ENCODE measurements at regions not wholly inside any gene's neighbourhood (a gene's known extent, or its start where the extent isn't known, plus 50 kb on each side); places are given as distances from the start of the nearest gene placed in this dataset.

GRCh38 chr4:111961809-111962208 is 183.4 kb upstream of the FAM241A start:
- no peak overlapping the region for H3K4me2 ChIP-seq
- peaks cover 28% of the 10 kb centered on the region for H3K4me1 ChIP-seq
- DNase-seq (ENCODE audit: low read depth in 1 of 2, low spot score in 1 of 2) = no peak
- no peak for FAIRE-seq
- H3K4me3 ChIP-seq = no peak overlapping the region
- ChIA-PET POLR2A (no interaction called here), CTCF (interaction anchor here (0.6 kb wide), 1 partner anchor 40 kb away, joined by 6 read pairs; no protein-coding TSS in a partner anchor)
- no peaks in the 10 kb centered on the region for H3K9me3 ChIP-seq
- 78% methylated on average over 1 of the region's 1 CpG for WGBS (ENCODE audit: missing lambda C conversion rate)
- no peak for ATAC-seq
- TF ChIP-seq NPAS2 (CRISPR knock-in tag; IDR thresholded peaks at IDR 0.05; ENCODE audit: borderline replicate concordance) = no peak
- TF ChIP-seq PBX3 (IDR thresholded peaks at IDR 0.05) = no peak
- TF ChIP-seq NFE2L2 (conservative IDR thresholded peaks at IDR 0.05; ENCODE audit: low read length) = no peak
- TF ChIP-seq PHF8 (IDR thresholded peaks at IDR 0.05; ENCODE audit: borderline replicate concordance, low read depth) = no peak
- no peak for TF ChIP-seq RCOR1 (IDR thresholded peaks at IDR 0.05; ENCODE audit: low read depth, low read length)
- TF ChIP-seq RFX5 (IDR thresholded peaks at IDR 0.05) = no peak
- no peak overlapping the region for H3K27ac ChIP-seq

GRCh38 chr4:111963158-111963700 is 182.0 kb upstream of the FAM241A start:
- WGBS (ENCODE audit: missing lambda C conversion rate) = 62% methylated on average over 5 of the region's 5 CpGs
- CTCF ChIA-PET = interaction anchor here (0.7 kb wide), 1 partner anchor 318 kb away, joined by 3 read pairs; no protein-coding TSS in a partner anchor
- H3K9me3 ChIP-seq = no peaks in the 10 kb centered on the region
- no peak overlapping the region for H3K27ac ChIP-seq
- no peak overlapping the region for H3K4me2 ChIP-seq
- POLR2A ChIA-PET = no interaction called here
- TF ChIP-seq REST (IDR thresholded peaks at IDR 0.05) (no peak), FOSL2 (IDR thresholded peaks at IDR 0.05) (no peak), FOSL2 (CRISPR knock-in tag; IDR thresholded peaks at IDR 0.05) (no peak), EP300 (IDR thresholded peaks at IDR 0.05) (no peak), USF2 (IDR thresholded peaks at IDR 0.05) (no peak), HMGXB4 (CRISPR knock-in tag; IDR thresholded peaks at IDR 0.05; ENCODE audit: borderline replicate concordance) (no peak), HES2 (IDR thresholded peaks at IDR 0.05) (no peak)
- FAIRE-seq = no peak
- no peak overlapping the region for H3K4me3 ChIP-seq
- peaks cover 24% of the 10 kb centered on the region for H3K4me1 ChIP-seq
- ATAC-seq = no peak
- DNase-seq (ENCODE audit: low read depth in 1 of 2, low spot score in 1 of 2) = no peak

- TF ChIP-seq CBX2 (IDR thresholded peaks at IDR 0.05; ENCODE audit: borderline replicate concordance, low read depth) (no peak), ZNF302 (CRISPR knock-in tag; IDR thresholded peaks at IDR 0.05) (no peak), SREBF2 (IDR thresholded peaks at IDR 0.05) (no peak), RAD21 (conservative IDR thresholded peaks at IDR 0.05 in 1 of 2, IDR thresholded peaks at IDR 0.05 in 1 of 2) (no peak), RFX5 (IDR thresholded peaks at IDR 0.05) (no peak), HMGXB4 (CRISPR knock-in tag; IDR thresholded peaks at IDR 0.05; ENCODE audit: borderline replicate concordance) (no peak), RCOR1 (IDR thresholded peaks at IDR 0.05; ENCODE audit: low read depth, low read length) (no peak), NR3C1 (IDR thresholded peaks at IDR 0.05) (no peak), EHMT2 (IDR thresholded peaks at IDR 0.05; ENCODE audit: low read depth) (no peak), PBX3 (IDR thresholded peaks at IDR 0.05) (no peak)
- Histone ChIP-seq H3K4me1 (no peaks in the 10 kb centered on the region), H3K4me2 (no peak overlapping the region), H3K9me3 (no peaks in the 10 kb centered on the region), H3K27ac (0 out of 6 replicates have a peak overlapping the region, but pooled peaks of 1 of the 2 experiments have one; percentile 12), H3K4me3 (no peak overlapping the region)
- ChIA-PET CTCF (interaction anchor here (1.4 kb wide), 1 partner anchor 33 kb away, joined by 3 read pairs; no protein-coding TSS in a partner anchor), POLR2A (no interaction called here)
- no peak for DNase-seq (ENCODE audit: low read depth in 1 of 2, low spot score in 1 of 2)
- WGBS (ENCODE audit: missing lambda C conversion rate) = 70% methylated on average over 7 of the region's 7 CpGs
- FAIRE-seq = no peak
- no peak for ATAC-seq
Measured at GRCh38 chr4:111977419-111977965, 167.8 kb upstream of the FAM241A start.
